ENCODE measurements at regions not wholly inside any gene's neighbourhood (a gene's known extent, or its start where the extent isn't known, plus 50 kb on each side); places are given as distances from the start of the nearest gene placed in this dataset.

DNA sequence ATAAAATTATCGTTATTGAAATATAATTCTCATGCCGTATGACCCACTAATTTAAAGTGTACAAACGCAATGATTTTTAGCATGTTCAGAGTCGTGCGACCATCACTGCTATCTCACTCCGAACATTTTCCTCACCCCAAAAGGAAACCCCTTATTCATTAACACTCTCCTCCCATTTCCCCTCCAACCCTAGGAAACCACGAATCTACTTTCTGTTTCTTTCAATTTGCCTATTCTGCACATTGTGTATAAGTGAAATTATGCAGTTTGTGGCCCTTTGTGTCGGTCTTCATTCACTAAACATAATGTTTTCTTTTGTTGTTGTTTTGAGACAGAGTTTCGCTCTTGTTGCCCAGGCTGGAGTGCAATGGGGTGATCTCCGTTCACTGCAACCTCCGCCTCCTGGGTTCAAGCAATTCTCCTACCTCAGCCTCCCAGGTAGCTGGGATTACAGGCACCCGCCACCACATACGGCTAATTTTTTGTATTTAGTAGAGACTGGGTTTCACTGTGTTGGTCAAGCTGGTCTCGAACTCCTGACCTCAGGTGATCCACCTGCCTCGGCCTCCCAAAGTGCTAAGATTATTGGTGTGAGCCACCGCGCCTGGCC lies 99.7 kb upstream of the ZNF217 start:
- in situ Hi-C loops (cut with MboI; ENCODE audit: low sequenced_read_pairs, unreplicated experiment), result no loop called here
- no peak for DNase-seq (ENCODE audit: low spot score)
- TF ChIP-seq, protein P1, sequence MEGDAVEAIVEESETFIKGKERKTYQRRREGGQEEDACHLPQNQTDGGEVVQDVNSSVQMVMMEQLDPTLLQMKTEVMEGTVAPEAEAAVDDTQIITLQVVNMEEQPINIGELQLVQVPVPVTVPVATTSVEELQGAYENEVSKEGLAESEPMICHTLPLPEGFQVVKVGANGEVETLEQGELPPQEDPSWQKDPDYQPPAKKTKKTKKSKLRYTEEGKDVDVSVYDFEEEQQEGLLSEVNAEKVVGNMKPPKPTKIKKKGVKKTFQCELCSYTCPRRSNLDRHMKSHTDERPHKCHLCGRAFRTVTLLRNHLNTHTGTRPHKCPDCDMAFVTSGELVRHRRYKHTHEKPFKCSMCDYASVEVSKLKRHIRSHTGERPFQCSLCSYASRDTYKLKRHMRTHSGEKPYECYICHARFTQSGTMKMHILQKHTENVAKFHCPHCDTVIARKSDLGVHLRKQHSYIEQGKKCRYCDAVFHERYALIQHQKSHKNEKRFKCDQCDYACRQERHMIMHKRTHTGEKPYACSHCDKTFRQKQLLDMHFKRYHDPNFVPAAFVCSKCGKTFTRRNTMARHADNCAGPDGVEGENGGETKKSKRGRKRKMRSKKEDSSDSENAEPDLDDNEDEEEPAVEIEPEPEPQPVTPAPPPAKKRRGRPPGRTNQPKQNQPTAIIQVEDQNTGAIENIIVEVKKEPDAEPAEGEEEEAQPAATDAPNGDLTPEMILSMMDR (IDR thresholded peaks at IDR 0.05; ENCODE audit: borderline replicate concordance, control extremely low read depth, extremely low read depth, insufficient read depth, missing control alignments), result no peak

DNA sequence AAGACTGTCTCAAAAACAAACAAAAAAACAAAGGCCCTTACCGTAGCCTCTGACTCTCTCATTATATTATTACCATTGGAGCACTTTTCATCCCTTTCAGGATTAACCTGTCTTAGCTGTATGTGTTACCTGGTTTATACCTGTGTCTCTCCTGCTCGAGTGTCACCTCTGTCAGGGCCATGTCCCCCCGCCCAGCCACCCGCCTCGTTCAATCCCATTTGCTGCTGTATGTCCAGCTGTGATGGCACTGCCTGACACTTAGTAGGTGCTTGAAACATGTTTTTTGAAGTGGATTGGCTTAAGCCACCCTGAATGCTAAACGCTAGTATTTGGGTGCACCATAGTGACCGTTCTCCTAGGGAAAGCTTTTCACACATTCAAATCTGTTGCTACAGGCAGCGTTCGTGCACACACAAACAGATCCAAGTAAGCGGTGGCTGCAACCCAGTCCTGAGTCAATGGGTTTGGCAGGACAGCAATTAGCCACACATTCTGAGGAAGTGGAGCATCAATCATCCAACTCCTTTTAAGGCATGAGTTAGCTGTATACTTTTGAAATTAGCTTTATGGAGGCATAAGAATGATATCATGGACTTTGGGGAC lies 98.9 kb upstream of the ZNF217 start:
- in situ Hi-C loops (cut with MboI; ENCODE audit: low sequenced_read_pairs, unreplicated experiment), result no loop called here
- DNase-seq (ENCODE audit: low spot score), result no peak
- TF ChIP-seq, protein P1 (IDR thresholded peaks at IDR 0.05; ENCODE audit: borderline replicate concordance, control extremely low read depth, extremely low read depth, insufficient read depth, missing control alignments), result no peak

DNA sequence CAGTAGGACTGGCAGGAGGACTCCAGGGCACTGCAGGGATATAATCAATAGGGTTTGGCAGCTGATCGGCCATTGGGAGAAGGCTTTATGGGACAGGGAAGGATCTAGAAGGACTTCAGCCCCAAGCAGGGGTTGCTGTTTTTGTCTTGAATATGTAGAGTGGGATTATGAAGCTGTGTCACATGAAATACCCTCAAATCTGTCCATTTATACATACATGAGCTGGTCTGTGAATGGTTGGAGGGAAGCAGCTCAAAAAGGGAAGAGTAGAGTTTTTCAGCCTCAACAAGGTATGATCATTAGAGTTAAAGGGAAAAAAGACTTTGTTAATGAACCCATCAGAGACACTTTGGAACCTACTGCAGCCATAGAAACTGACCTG lies 98.2 kb upstream of the ZNF217 start:
- TF ChIP-seq, protein P1 (IDR thresholded peaks at IDR 0.05; ENCODE audit: borderline replicate concordance, control extremely low read depth, extremely low read depth, insufficient read depth, missing control alignments), result no peak
- no peak for DNase-seq (ENCODE audit: low spot score)
- in situ Hi-C loops (cut with MboI; ENCODE audit: low sequenced_read_pairs, unreplicated experiment), result no loop called here

DNA sequence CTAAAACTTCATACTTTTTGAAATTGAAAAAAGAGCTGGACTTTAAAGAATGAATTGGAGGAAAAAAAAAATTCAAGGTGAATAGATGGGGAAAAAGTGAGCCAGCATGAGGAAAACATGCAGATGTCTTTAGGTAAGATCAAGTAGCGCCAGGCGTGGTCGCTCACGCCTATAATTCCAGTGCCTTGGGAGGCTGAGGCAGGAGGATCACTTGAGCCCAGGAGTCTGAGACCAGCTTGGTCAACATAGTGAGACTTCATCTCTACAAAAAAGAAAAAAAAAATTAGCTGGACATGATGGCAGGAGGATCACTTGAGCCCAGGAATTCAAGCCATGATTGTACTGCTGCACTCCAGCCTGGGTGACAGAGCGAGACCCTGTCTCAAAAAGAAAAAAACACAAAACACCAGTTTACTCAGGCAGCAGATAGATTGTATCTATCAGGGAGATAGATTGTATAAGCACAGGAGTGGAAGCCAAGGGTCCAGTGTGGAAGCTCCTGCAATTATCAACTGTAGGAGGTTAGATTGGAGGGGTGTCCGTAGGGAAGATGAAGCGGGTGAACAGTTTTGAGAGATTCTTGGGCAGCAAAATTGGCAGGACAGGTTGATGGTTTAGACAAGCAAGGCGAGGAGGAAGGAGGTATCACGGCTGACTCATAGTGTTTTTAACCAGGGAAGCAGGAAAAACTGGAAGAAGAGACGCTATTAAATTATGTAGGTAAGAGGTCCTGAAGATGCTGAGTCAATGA lies 97.6 kb upstream of the ZNF217 start:
- TF ChIP-seq, protein P1 (IDR thresholded peaks at IDR 0.05; ENCODE audit: borderline replicate concordance, control extremely low read depth, extremely low read depth, insufficient read depth, missing control alignments), result no peak
- in situ Hi-C loops (cut with MboI; ENCODE audit: low sequenced_read_pairs, unreplicated experiment), result no loop called here
- no peak for DNase-seq (ENCODE audit: low spot score)

DNA sequence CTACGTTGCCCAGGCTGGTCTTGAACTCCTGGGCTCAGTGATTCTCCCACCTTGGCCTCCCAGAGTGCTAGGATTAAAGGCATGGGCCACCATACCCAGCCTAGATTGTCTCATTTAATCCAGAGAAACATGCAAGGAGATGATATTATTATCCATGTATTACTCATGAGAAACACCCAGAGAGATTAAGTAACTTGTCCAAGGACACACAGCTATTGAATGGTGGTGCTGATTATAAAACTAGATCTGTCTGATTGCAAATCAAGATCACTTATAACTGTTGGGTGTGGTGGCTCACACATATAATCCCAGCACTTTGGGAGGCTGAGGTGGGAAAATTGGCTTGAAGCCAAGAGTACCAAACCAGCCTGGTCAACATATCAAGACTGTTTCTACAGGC lies 94.4 kb upstream of the ZNF217 start:
- no peak for DNase-seq (ENCODE audit: low spot score)
- in situ Hi-C loops (cut with MboI; ENCODE audit: low sequenced_read_pairs, unreplicated experiment), result no loop called here
- TF ChIP-seq, protein P1 (IDR thresholded peaks at IDR 0.05; ENCODE audit: borderline replicate concordance, control extremely low read depth, extremely low read depth, insufficient read depth, missing control alignments), result no peak

DNA sequence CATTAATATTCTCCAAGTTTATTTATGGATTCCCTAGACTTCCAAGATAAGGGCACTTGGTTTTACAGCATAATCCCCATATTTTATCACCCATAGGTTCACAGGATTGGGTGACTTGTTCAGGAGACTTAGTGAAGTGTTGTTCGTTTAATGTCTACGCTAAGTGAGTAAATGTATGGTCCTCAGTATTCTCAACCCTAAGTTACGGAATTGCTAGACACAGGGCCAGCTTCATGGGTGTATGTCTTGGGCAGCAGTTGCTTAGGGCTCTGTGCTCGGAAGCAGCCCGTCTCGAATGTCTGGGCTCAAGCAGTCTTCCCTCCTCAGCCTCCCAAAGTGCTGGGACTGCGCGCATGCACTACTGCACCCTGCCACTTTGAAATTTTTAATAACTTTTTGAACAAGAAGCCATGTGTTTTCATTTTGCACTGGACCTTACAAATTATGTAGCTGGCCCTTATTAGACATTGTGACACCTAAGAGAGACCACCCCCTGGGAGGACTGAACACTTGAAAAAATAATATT lies 91.5 kb upstream of the ZNF217 start:
- TF ChIP-seq, protein P1 (IDR thresholded peaks at IDR 0.05; ENCODE audit: borderline replicate concordance, control extremely low read depth, extremely low read depth, insufficient read depth, missing control alignments), result no peak
- in situ Hi-C loops (cut with MboI; ENCODE audit: low sequenced_read_pairs, unreplicated experiment), result no loop called here
- DNase-seq (ENCODE audit: low spot score), result no peak
